Testis (tissue), 2 donors: ENCODE measurements at regions not wholly inside any gene's neighbourhood (a gene's known extent, or its start where the extent isn't known, plus 50 kb on each side); places are given as distances from the start of the nearest gene placed in this dataset.

Experiments used
- CTCF ChIP-seq, 3 experiments: fragments of 450-650 bp in 2 of 3; fragments of 200-600 bp in 1 of 3; sonication (generic) in 1 of 3; IDR thresholded peaks; one replicate each; pipeline ENCODE4 v1.5.1; 2016 to 2019; ENCODE audit warnings: antibody characterized with exemption in 3 of 3, mild to moderate bottlenecking in 2 of 3, moderate library complexity in 1 of 3
- POLR2A ChIP-seq: fragments of 450-650 bp; IDR thresholded peaks from one replicate; pipeline ENCODE4 v1.6.1; 2017; ENCODE audit warnings: antibody characterized with exemption, mild to moderate bottlenecking, moderate library complexity

GRCh38 chr17:71057448-71057847, 888.1 kb downstream of the KCNJ2 start:
- TF ChIP-seq CTCF (IDR thresholded peaks at IDR 0.05) (no peak), POLR2A (no peak)
